Endodermal cell (in vitro differentiated cells): ENCODE measurements at regions not wholly inside any gene's neighbourhood (a gene's known extent, or its start where the extent isn't known, plus 50 kb on each side); places are given as distances from the start of the nearest gene placed in this dataset.

Source experiments
- DNase-seq: peaks from one replicate; pipeline ENCODE4 v3.0.0-alpha.2; 2017
- H3K27ac ChIP-seq: 2 replicates; pipeline ENCODE4 v1.5.1; 2013; ENCODE audit warnings: mild to moderate bottlenecking, low read depth, low read length, moderate library complexity
- H3K27me3 ChIP-seq: 2 replicates; pipeline ENCODE4 v1.6.1; 2013; ENCODE audit warnings: mild to moderate bottlenecking, low read length, moderate library complexity; ENCODE audit not compliant: insufficient read depth, control insufficient read depth, poor library complexity, severe bottlenecking
- H3K36me3 ChIP-seq: 2 replicates; pipeline ENCODE4 v1.7.0; 2013; ENCODE audit warnings: mild to moderate bottlenecking, low read length, moderate library complexity; ENCODE audit not compliant: control insufficient read depth, insufficient read depth
- H3K4me1 ChIP-seq: one replicate; pipeline ENCODE4 v1.7.0; 2013; ENCODE audit warnings: low read length; ENCODE audit not compliant: control insufficient read depth, insufficient read depth
- H3K4me3 ChIP-seq: 2 replicates; pipeline ENCODE4 v1.5.1; 2013; ENCODE audit warnings: mild to moderate bottlenecking, low read length, moderate library complexity
- H3K9ac ChIP-seq: 2 replicates; pipeline ENCODE4 v1.6.1; 2013; ENCODE audit warnings: mild to moderate bottlenecking, low read length, moderate library complexity; ENCODE audit not compliant: poor library complexity, severe bottlenecking; ENCODE audit errors: extremely low read depth
- H3K9me3 ChIP-seq: 2 replicates; pipeline ENCODE4 v1.6.1; 2013; ENCODE audit warnings: mild to moderate bottlenecking, low read length, moderate library complexity; ENCODE audit not compliant: control insufficient read depth
- H3K27ac Mint-ChIP-seq: 2 replicates; pipeline ENCODE4 v1.8.0; 2020; ENCODE audit warnings: mixed read lengths
- H3K27me3 Mint-ChIP-seq: 2 replicates; pipeline ENCODE4 v1.8.0; 2021; ENCODE audit warnings: mild to moderate bottlenecking, mixed read lengths; ENCODE audit not compliant: insufficient read depth
- H3K36me3 Mint-ChIP-seq: 2 replicates; pipeline ENCODE4 v1.8.0; 2020; ENCODE audit warnings: low read depth, mixed read lengths
- H3K4me1 Mint-ChIP-seq: 2 replicates; pipeline ENCODE4 v1.8.0; 2020; ENCODE audit warnings: mixed read lengths
- H3K4me3 Mint-ChIP-seq: 2 replicates; pipeline ENCODE4 v1.8.0; 2020; ENCODE audit warnings: mild to moderate bottlenecking, moderate library complexity, mixed read lengths
- H3K9me3 Mint-ChIP-seq: 2 replicates; pipeline ENCODE4 v1.8.0; 2020; ENCODE audit warnings: mild to moderate bottlenecking, mixed read lengths
- WGBS, 2 experiments: methylation state at CpG; one replicate each; pipeline versions ENCODE4 v1.1.5 to v1.1.7; 2013; ENCODE audit warnings: missing lambda C conversion rate in 2 of 2, mixed read lengths in 1 of 2; ENCODE audit not compliant: insufficient coverage in 1 of 2, insufficient read length in 1 of 2; 5-methylcytosine and 5-hydroxymethylcytosine counted together
- TF ChIP-seq, protein P1 (sequence below): fragments of 200-600 bp; sonication (generic); conservative IDR thresholded peaks from 2 replicates; pipeline ENCODE4 v1.5.0; 2021; ENCODE audit warnings: antibody characterized with exemption, mild to moderate bottlenecking

GRCh38 chr3:82053236-82053635 lies 291.8 kb upstream of the GBE1 start:
- H3K4me1 ChIP-seq: no peaks in the 10 kb centered on the region
- no peak for DNase-seq
- H3K4me3 ChIP-seq: no peak overlapping the region
- H3K36me3 ChIP-seq: no peaks in the 10 kb centered on the region
- no peaks in the 10 kb centered on the region for H3K9me3 ChIP-seq
- H3K4me3 Mint-ChIP-seq: no peak overlapping the region
- H3K4me1 Mint-ChIP-seq: no peaks in the 10 kb centered on the region
- H3K27ac ChIP-seq: no peak overlapping the region
- no peak overlapping the region for H3K9ac ChIP-seq
- no peaks in the 10 kb centered on the region for H3K9me3 Mint-ChIP-seq
- TF ChIP-seq, protein P1, sequence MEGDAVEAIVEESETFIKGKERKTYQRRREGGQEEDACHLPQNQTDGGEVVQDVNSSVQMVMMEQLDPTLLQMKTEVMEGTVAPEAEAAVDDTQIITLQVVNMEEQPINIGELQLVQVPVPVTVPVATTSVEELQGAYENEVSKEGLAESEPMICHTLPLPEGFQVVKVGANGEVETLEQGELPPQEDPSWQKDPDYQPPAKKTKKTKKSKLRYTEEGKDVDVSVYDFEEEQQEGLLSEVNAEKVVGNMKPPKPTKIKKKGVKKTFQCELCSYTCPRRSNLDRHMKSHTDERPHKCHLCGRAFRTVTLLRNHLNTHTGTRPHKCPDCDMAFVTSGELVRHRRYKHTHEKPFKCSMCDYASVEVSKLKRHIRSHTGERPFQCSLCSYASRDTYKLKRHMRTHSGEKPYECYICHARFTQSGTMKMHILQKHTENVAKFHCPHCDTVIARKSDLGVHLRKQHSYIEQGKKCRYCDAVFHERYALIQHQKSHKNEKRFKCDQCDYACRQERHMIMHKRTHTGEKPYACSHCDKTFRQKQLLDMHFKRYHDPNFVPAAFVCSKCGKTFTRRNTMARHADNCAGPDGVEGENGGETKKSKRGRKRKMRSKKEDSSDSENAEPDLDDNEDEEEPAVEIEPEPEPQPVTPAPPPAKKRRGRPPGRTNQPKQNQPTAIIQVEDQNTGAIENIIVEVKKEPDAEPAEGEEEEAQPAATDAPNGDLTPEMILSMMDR: no peak
- H3K27me3 Mint-ChIP-seq: no peaks in the 10 kb centered on the region
- no peak overlapping the region for H3K27ac Mint-ChIP-seq
- no peaks in the 10 kb centered on the region for H3K27me3 ChIP-seq
- no peaks in the 10 kb centered on the region for H3K36me3 Mint-ChIP-seq
- 83 to 100% methylated on average over 1 of the region's 1 CpG for WGBS, 2 experiments

- 91% methylated on average over 1 of the region's 1 CpG; no CpG with 5 or more reads in 1 of the 2 experiments for WGBS, 2 experiments
- Histone ChIP-seq H3K4me3 (no peak overlapping the region), H3K27ac (no peak overlapping the region), H3K4me1 (no peaks in the 10 kb centered on the region), H3K9ac (no peak overlapping the region), H3K9me3 (no peaks in the 10 kb centered on the region), H3K27me3 (no peaks in the 10 kb centered on the region), H3K36me3 (no peaks in the 10 kb centered on the region)
- TF ChIP-seq, protein P1: no peak
- no peak for DNase-seq
- no peaks in the 10 kb centered on the region for H3K36me3 Mint-ChIP-seq
- no peaks in the 10 kb centered on the region for H3K27me3 Mint-ChIP-seq
- no peaks in the 10 kb centered on the region for H3K4me1 Mint-ChIP-seq
- no peaks in the 10 kb centered on the region for H3K9me3 Mint-ChIP-seq
- H3K4me3 Mint-ChIP-seq: no peak overlapping the region
- H3K27ac Mint-ChIP-seq: no peak overlapping the region
These were observed 288.9 kb upstream of the GBE1 start for GRCh38 chr3:82050382-82050781.

DNA sequence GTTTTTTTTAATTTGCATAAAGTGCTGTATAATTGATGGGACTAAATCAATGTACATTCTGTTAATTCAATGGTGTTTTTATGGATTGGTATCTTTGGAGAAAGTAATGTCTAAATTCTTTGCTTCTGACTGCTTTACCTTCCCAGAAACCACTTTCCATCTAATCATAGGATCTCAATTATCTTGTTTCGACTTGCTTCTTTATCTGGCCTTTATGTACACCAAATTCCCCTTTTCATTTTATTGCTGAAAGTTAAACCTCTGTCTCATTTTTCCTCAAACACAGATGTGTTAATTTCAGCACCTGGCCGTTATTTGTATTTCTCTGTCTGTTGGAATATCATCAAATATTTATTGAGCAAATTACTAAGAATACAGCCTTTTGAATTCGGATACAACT lies 287.3 kb upstream of the GBE1 start:
- Mint-ChIP-seq H3K27me3 (no peaks in the 10 kb centered on the region), H3K36me3 (no peaks in the 10 kb centered on the region), H3K4me1 (no peaks in the 10 kb centered on the region), H3K27ac (no peak overlapping the region), H3K4me3 (no peak overlapping the region), H3K9me3 (no peaks in the 10 kb centered on the region)
- Histone ChIP-seq H3K4me1 (no peaks in the 10 kb centered on the region), H3K27ac (no peak overlapping the region), H3K27me3 (no peaks in the 10 kb centered on the region), H3K9ac (no peak overlapping the region), H3K36me3 (no peaks in the 10 kb centered on the region), H3K9me3 (no peaks in the 10 kb centered on the region), H3K4me3 (no peak overlapping the region)
- WGBS, 2 experiments: 91 to 94% methylated on average over 2 to 3 of the region's 3 CpGs
- TF ChIP-seq, protein P1: no peak
- DNase-seq: no peak
